ENCODE measurements at regions not wholly inside any gene's neighbourhood (a gene's known extent, or its start where the extent isn't known, plus 50 kb on each side); places are given as distances from the start of the nearest gene placed in this dataset.

- intact Hi-C loops (cut with DNase I; ENCODE audit: low total_unique reads) = no loop called here
- DNase-seq (ENCODE audit: low spot score in 2 of 2) = no peak
- TF ChIP-seq CTCF (IDR thresholded peaks at IDR 0.05) (no peak), POLR2A (IDR thresholded peaks at IDR 0.05) (no peak)
- H3K4me3 ChIP-seq (ENCODE audit: low read depth, poor library complexity, severe bottlenecking) = no peak overlapping the region
- WGBS, 2 donors = 96 to 98% methylated on average over 8 of the region's 8 CpGs
These were observed 473.3 kb downstream of the LPIN1 start for GRCh38 chr2:12219761-12220160.

DNA sequence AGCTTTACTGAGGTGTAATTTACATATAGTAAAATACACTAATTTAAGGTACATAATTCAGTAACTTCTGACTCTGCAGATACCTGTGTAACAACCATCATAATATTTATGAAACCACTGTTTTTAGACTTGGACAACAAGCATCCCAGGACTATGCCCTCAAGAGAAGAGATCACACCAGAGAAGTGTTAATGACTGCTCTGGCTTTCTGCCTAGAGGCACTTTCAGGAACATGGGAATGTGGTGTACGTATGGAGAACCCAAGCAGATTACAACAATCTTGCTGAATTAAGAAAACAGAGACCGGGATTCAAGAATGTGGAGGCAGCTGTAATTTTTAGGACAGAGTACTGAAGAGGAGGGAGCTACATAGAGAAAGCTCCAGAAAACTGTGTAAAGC, 475.2 kb downstream of the LPIN1 start:
- TF ChIP-seq CTCF (IDR thresholded peaks at IDR 0.05) = no peak
- no peak for TF ChIP-seq POLR2A (IDR thresholded peaks at IDR 0.05)
- no peak overlapping the region for H3K4me3 ChIP-seq (ENCODE audit: low read depth, poor library complexity, severe bottlenecking)
- 36 to 75% methylated on average over 2 of the region's 2 CpGs for WGBS, 2 donors
- no peak for DNase-seq (ENCODE audit: low spot score in 2 of 2)
- intact Hi-C loops (cut with DNase I; ENCODE audit: low total_unique reads) = no loop called here

DNA sequence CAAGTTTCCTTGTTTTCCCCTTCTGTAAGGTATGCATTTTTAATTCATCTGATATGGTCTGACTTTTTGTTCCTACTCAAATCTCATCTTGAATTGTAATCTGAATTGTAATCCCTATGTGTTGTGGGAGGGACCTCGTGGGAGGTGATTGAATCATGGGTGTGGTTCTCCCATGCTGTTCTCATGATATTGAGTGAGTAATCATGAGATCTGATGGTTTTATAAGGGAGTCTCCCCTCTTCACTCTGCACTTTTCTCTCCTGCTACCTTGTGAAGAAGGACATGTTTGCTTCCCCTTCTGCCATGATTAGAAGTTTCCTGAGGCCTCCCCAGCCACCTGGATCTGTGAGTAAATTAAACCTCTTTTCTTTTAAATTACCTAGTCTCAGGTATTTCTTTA, 476.1 kb downstream of the LPIN1 start:
- TF ChIP-seq CTCF (IDR thresholded peaks at IDR 0.05) = no peak
- no peak for TF ChIP-seq POLR2A (IDR thresholded peaks at IDR 0.05)
- 39 to 65% methylated on average over 1 of the region's 1 CpG for WGBS, 2 donors
- H3K4me3 ChIP-seq (ENCODE audit: low read depth, poor library complexity, severe bottlenecking) = no peak overlapping the region
- no peak for DNase-seq (ENCODE audit: low spot score in 2 of 2)
- intact Hi-C loops (cut with DNase I; ENCODE audit: low total_unique reads) = no loop called here

- DNase-seq (ENCODE audit: low spot score in 2 of 2) = no peak
- H3K4me3 ChIP-seq (ENCODE audit: low read depth, poor library complexity, severe bottlenecking) = no peak overlapping the region
- intact Hi-C loops (cut with DNase I; ENCODE audit: low total_unique reads) = no loop called here
- TF ChIP-seq CTCF (IDR thresholded peaks at IDR 0.05) (no peak), POLR2A (IDR thresholded peaks at IDR 0.05) (no peak)
- WGBS, 2 donors = 95 to 96% methylated on average over 6 of the region's 6 CpGs
These were observed 477.3 kb downstream of the LPIN1 start for GRCh38 chr2:12223732-12224131.

GRCh38 chr2:12226653-12227052, 480.2 kb downstream of the LPIN1 start:
- TF ChIP-seq POLR2A (IDR thresholded peaks at IDR 0.05) (no peak), CTCF (IDR thresholded peaks at IDR 0.05) (no peak)
- no peak overlapping the region for H3K4me3 ChIP-seq (ENCODE audit: low read depth, poor library complexity, severe bottlenecking)
- no peak for DNase-seq (ENCODE audit: low spot score in 2 of 2)
- intact Hi-C loops (cut with DNase I; ENCODE audit: low total_unique reads) = no loop called here

GRCh38 chr2:12227941-12228608, 481.6 kb downstream of the LPIN1 start:
- TF ChIP-seq CTCF (IDR thresholded peaks at IDR 0.05) = no peak
- TF ChIP-seq POLR2A (IDR thresholded peaks at IDR 0.05) = no peak
- H3K4me3 ChIP-seq (ENCODE audit: low read depth, poor library complexity, severe bottlenecking) = no peak overlapping the region
- no peak for DNase-seq (ENCODE audit: low spot score in 2 of 2)
- WGBS, 2 donors = 79 to 92% methylated on average over 4 of the region's 4 CpGs
- intact Hi-C loops (cut with DNase I; ENCODE audit: low total_unique reads) = no loop called here
